OCI-LY1 (cell line): ENCODE measurements at regions not wholly inside any gene's neighbourhood (a gene's known extent, or its start where the extent isn't known, plus 50 kb on each side); places are given as distances from the start of the nearest gene placed in this dataset.

Source experiments
- EZH2 ChIP-seq: fragments of 200-600 bp; sonication (generic), shearing (Covaris generic); IDR thresholded peaks from 2 replicates; pipeline ENCODE4 v1.8.0; 2017; ENCODE audit warnings: borderline replicate concordance, mixed run types, mild to moderate bottlenecking, antibody characterized with exemption, low read length, moderate library complexity, mixed read lengths
- TF ChIP-seq, protein P1 (sequence below): fragments of 200-600 bp; sonication (generic), shearing (Covaris generic); IDR thresholded peaks from 2 replicates; pipeline ENCODE4 v1.5.1; 2017; ENCODE audit warnings: mild to moderate bottlenecking, antibody characterized with exemption, low read length, moderate library complexity, mixed read lengths

DNA sequence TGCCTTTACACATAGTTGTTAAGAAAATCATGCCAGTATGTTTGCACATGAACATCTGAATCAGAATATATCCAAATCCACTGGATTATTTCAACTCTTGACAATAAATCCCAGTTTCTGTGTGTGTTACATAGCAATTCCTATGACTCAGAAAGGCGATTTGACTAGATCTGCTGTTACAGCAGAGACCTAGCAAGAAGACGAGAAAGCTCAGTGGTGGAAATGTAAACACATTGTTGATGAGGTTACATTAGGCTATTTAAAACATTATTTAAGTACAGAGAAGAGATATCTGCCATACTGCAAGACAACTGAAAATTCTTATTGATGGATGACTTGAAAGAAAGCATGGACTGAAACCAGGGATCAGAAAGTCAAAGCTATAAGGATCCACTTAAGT is 73.0 kb upstream of the SMIM21 start:
- TF ChIP-seq, protein P1, sequence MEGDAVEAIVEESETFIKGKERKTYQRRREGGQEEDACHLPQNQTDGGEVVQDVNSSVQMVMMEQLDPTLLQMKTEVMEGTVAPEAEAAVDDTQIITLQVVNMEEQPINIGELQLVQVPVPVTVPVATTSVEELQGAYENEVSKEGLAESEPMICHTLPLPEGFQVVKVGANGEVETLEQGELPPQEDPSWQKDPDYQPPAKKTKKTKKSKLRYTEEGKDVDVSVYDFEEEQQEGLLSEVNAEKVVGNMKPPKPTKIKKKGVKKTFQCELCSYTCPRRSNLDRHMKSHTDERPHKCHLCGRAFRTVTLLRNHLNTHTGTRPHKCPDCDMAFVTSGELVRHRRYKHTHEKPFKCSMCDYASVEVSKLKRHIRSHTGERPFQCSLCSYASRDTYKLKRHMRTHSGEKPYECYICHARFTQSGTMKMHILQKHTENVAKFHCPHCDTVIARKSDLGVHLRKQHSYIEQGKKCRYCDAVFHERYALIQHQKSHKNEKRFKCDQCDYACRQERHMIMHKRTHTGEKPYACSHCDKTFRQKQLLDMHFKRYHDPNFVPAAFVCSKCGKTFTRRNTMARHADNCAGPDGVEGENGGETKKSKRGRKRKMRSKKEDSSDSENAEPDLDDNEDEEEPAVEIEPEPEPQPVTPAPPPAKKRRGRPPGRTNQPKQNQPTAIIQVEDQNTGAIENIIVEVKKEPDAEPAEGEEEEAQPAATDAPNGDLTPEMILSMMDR = no peak
- no peak for TF ChIP-seq EZH2
